ENCODE measurements at regions not wholly inside any gene's neighbourhood (a gene's known extent, or its start where the extent isn't known, plus 50 kb on each side); places are given as distances from the start of the nearest gene placed in this dataset.

DNA sequence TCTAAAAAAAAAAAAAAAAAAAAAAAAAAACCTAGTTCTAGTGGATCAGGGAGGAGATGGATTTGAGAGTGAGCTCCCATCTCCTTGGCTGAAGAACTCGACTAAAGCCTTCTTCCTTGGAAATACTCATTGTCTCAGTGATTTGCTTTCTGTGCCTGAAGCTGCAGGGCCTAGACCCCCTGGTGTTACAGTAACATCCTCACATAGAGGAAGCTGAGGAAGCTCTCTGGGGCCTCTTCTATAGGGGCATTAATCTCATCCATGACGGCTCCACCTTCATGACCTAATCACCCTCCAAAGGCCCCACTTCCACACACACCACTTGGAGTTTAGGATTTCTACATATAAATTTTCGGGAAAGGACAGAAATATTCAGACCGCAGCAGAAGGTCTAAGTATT is 95.9 kb upstream of the ETS2 start:
- TF ChIP-seq, protein P1, sequence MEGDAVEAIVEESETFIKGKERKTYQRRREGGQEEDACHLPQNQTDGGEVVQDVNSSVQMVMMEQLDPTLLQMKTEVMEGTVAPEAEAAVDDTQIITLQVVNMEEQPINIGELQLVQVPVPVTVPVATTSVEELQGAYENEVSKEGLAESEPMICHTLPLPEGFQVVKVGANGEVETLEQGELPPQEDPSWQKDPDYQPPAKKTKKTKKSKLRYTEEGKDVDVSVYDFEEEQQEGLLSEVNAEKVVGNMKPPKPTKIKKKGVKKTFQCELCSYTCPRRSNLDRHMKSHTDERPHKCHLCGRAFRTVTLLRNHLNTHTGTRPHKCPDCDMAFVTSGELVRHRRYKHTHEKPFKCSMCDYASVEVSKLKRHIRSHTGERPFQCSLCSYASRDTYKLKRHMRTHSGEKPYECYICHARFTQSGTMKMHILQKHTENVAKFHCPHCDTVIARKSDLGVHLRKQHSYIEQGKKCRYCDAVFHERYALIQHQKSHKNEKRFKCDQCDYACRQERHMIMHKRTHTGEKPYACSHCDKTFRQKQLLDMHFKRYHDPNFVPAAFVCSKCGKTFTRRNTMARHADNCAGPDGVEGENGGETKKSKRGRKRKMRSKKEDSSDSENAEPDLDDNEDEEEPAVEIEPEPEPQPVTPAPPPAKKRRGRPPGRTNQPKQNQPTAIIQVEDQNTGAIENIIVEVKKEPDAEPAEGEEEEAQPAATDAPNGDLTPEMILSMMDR (IDR thresholded peaks at IDR 0.05; ENCODE audit: low read depth, low read length): no peak
- TF ChIP-seq MYC (IDR thresholded peaks at IDR 0.05; ENCODE audit: low read depth, low read length) (no peak), POLR2A (IDR thresholded peaks at IDR 0.05; ENCODE audit: extremely low read depth, insufficient read length) (no peak)
- TF ChIP-seq, protein P2, sequence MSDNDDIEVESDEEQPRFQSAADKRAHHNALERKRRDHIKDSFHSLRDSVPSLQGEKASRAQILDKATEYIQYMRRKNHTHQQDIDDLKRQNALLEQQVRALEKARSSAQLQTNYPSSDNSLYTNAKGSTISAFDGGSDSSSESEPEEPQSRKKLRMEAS (IDR thresholded peaks at IDR 0.05; ENCODE audit: low read depth, low read length): no peak
- H3K4me3 ChIP-seq (ENCODE audit: low read depth, low read length): no peak overlapping the region
- DNase-seq (ENCODE audit: low read depth): peak; percentile 16

DNA sequence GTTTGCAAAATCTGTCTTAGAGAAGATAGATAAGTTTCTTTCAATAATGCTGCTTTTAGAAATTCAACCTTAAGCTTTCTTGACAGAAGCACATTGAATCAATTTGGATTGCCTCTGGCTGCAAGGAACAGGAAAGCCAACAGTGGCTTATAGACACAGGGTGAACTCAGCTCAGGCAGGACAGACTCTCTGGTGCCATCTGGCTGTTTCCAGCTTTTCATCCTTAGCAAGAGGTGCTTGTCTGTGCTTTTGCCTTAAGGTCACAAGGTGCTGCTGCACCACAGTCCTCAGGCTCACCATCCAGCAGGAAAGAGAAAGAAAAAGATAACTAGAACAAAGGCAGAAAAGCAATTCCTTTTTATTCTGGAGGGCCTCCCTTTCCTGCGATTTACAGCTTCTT is 93.7 kb upstream of the ETS2 start:
- TF ChIP-seq, protein P2 (IDR thresholded peaks at IDR 0.05; ENCODE audit: low read depth, low read length): no peak
- TF ChIP-seq, protein P1 (IDR thresholded peaks at IDR 0.05; ENCODE audit: low read depth, low read length): peak; percentile 26
- TF ChIP-seq POLR2A (IDR thresholded peaks at IDR 0.05; ENCODE audit: extremely low read depth, insufficient read length) (no peak), MYC (IDR thresholded peaks at IDR 0.05; ENCODE audit: low read depth, low read length) (no peak)
- DNase-seq (ENCODE audit: low read depth): peak; percentile 51
- H3K4me3 ChIP-seq (ENCODE audit: low read depth, low read length): no peak overlapping the region

DNA sequence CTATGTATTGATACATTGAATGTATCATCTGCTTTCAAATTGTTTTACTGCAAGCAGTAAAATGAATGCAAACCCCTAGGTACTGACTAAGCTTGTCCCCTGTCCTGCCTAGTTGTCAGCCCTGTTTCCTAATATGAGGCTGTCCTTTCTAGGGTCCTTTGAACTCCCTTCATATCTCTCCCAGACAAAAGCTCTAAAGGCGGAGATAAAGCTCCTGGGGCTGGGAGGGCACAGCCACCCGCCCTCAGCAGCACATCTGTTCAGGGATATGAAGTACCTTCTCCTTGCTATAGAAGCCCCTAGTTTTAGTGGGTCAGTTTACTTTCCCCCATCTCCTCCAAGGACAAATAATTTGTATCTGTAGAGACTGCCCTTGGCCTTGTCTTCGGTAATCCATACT is 93.1 kb upstream of the ETS2 start:
- DNase-seq (ENCODE audit: low read depth): no peak
- H3K4me3 ChIP-seq (ENCODE audit: low read depth, low read length): no peak overlapping the region

DNA sequence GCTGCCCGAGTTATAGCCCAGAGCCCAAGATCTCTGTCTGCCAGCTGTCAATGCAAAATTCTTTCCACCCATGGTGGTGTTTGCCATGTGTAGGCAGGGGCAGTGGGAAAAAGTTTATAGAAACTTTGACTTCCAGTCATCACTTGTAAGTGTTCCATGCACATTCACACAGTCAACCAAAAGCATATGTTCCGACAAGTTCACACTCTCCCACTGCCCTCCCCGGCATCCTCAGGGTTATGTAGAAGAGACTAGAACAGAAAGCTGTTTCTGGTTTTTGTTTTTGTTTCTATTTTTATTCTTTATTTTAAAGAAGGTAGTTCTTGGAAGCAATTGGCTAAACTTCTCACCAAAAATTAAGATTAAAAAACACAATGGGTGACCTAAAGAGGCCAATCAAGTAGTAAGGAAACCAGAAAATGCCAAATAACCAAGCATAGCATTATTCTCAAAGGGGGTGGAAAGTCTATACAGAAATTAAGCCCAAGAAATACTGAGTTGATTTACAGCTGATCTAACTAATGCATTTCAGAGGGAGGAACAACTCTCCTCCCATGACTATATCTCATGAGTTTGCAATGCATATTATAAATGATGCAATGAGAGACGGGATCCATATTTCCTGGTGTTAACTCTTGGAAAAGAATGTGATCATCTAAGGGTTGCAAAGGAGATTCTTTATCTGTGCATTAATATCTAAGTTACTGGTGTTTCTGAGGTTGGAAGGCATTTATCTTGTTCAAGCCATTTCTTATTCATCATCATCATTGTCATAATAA is 91.5 kb upstream of the ETS2 start:
- H3K4me3 ChIP-seq (ENCODE audit: low read depth, low read length): no peak overlapping the region
- TF ChIP-seq MYC (IDR thresholded peaks at IDR 0.05; ENCODE audit: low read depth, low read length) (no peak), POLR2A (IDR thresholded peaks at IDR 0.05; ENCODE audit: extremely low read depth, insufficient read length) (no peak)
- TF ChIP-seq, protein P1 (IDR thresholded peaks at IDR 0.05; ENCODE audit: low read depth, low read length): no peak
- TF ChIP-seq, protein P2 (IDR thresholded peaks at IDR 0.05; ENCODE audit: low read depth, low read length): no peak
- DNase-seq (ENCODE audit: low read depth): no peak

More for the DNA sequence above, 93.1 kb upstream of the ETS2 start:
- TF ChIP-seq POLR2A (IDR thresholded peaks at IDR 0.05; ENCODE audit: extremely low read depth, insufficient read length) (no peak), MYC (IDR thresholded peaks at IDR 0.05; ENCODE audit: low read depth, low read length) (no peak)
- TF ChIP-seq, protein P2 (IDR thresholded peaks at IDR 0.05; ENCODE audit: low read depth, low read length): no peak
- TF ChIP-seq, protein P1 (IDR thresholded peaks at IDR 0.05; ENCODE audit: low read depth, low read length): no peak

DNA sequence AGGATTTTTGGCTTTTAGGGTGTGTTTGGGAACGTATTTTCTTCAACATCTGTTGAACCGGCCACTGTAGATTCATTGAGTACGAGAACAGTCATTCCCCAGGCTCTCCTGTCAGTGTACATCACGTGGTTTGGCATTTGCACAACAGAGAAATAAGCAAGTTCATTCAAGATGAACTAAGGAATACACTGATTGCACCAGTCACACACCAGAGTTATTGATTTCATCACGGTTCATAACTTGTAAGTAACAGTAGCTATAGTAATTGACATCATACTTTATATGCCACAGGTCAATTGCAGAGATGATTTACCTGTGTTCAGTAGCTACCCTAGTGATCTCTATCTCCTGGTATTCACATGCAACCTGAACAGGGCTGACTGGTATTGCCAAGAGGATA is 90.7 kb upstream of the ETS2 start:
- TF ChIP-seq MYC (IDR thresholded peaks at IDR 0.05; ENCODE audit: low read depth, low read length): no peak
- TF ChIP-seq, protein P1 (IDR thresholded peaks at IDR 0.05; ENCODE audit: low read depth, low read length): no peak
- no peak for TF ChIP-seq POLR2A (IDR thresholded peaks at IDR 0.05; ENCODE audit: extremely low read depth, insufficient read length)
- TF ChIP-seq, protein P2 (IDR thresholded peaks at IDR 0.05; ENCODE audit: low read depth, low read length): no peak
- DNase-seq (ENCODE audit: low read depth): no peak
- H3K4me3 ChIP-seq (ENCODE audit: low read depth, low read length): no peak overlapping the region
